Smooth muscle cell (in vitro differentiated cells): ENCODE measurements at regions not wholly inside any gene's neighbourhood (a gene's known extent, or its start where the extent isn't known, plus 50 kb on each side); places are given as distances from the start of the nearest gene placed in this dataset.

ENCODE experiments used
- DNase-seq: peaks from one replicate; lab custom pipeline; 2025; ENCODE audit not compliant: unreplicated experiment; lab: John Stamatoyannopoulos, UW
- H2AFZ ChIP-seq: fragments of 200-600 bp; sonication (generic); 2 replicates; pipeline ENCODE4 v1.6.0; 2016; ENCODE audit warnings: antibody characterized with exemption, low read depth, mild to moderate bottlenecking
- H3F3A ChIP-seq: fragments of 200-600 bp; sonication (generic); 2 replicates; pipeline ENCODE4 v1.6.0; 2017; ENCODE audit warnings: antibody characterized with exemption, low read depth
- H3K27ac ChIP-seq: fragments of 200-600 bp; sonication (generic); 2 replicates; pipeline ENCODE4 v1.5.1; 2016; ENCODE audit warnings: low read depth, mild to moderate bottlenecking
- H3K27me3 ChIP-seq: fragments of 200-600 bp; sonication (generic); 2 replicates; pipeline ENCODE4 v1.6.1; 2016; ENCODE audit warnings: low read depth, mild to moderate bottlenecking
- H3K36me3 ChIP-seq: fragments of 200-600 bp; sonication (generic); 2 replicates; pipeline ENCODE4 v1.5.1; 2016; ENCODE audit warnings: low read depth
- H3K4me1 ChIP-seq: fragments of 200-600 bp; sonication (generic); 2 replicates; pipeline ENCODE4 v1.5.1; 2016; ENCODE audit warnings: low read depth
- H3K4me2 ChIP-seq: fragments of 200-600 bp; sonication (generic); 2 replicates; pipeline ENCODE4 v1.6.0; 2016; ENCODE audit warnings: mild to moderate bottlenecking
- H3K4me3 ChIP-seq: fragments of 200-600 bp; sonication (generic); 2 replicates; pipeline ENCODE4 v1.5.1; 2016; ENCODE audit warnings: mild to moderate bottlenecking
- H3K79me2 ChIP-seq: fragments of 200-600 bp; sonication (generic); 2 replicates; pipeline ENCODE4 v1.6.0; 2016; ENCODE audit warnings: low read depth, mild to moderate bottlenecking
- H3K9ac ChIP-seq: fragments of 200-600 bp; sonication (generic); 2 replicates; pipeline ENCODE4 v1.6.0; 2016; ENCODE audit warnings: low read depth
- H3K9me3 ChIP-seq: fragments of 200-600 bp; sonication (generic); replicated peaks from 2 replicates; pipeline ENCODE4 v1.5.1; 2016; ENCODE audit warnings: low read depth
- H4K20me1 ChIP-seq: fragments of 200-600 bp; sonication (generic); 2 replicates; pipeline ENCODE4 v1.6.0; 2016; ENCODE audit warnings: low read depth
- CTCF ChIP-seq: fragments of 200-600 bp; sonication (generic); IDR thresholded peaks from 2 replicates; pipeline ENCODE4 v1.5.1; 2017; ENCODE audit warnings: borderline replicate concordance, mild to moderate bottlenecking, antibody characterized with exemption; ENCODE audit not compliant: insufficient read depth, poor library complexity, severe bottlenecking
- WGBS: methylation state at CpG from one replicate; pipeline ENCODE4 v1.1.7; 2016; ENCODE audit warnings: low lambda C conversion rate; 5-methylcytosine and 5-hydroxymethylcytosine counted together

- 85% methylated on average over 3 of the region's 3 CpGs for WGBS
- Histone ChIP-seq H3K27ac (no peak overlapping the region), H3F3A (no peaks in the 10 kb centered on the region), H3K4me3 (no peak overlapping the region), H2AFZ (no peak overlapping the region), H3K27me3 (no peaks in the 10 kb centered on the region), H3K79me2 (no peaks in the 10 kb centered on the region), H3K9me3 (no peaks in the 10 kb centered on the region), H3K4me2 (no peak overlapping the region), H3K9ac (no peak overlapping the region), H3K36me3 (no peaks in the 10 kb centered on the region), H3K4me1 (no peaks in the 10 kb centered on the region), H4K20me1 (no peaks in the 10 kb centered on the region)
- no peak for TF ChIP-seq CTCF
- DNase-seq: no peak
These were observed 129.8 kb upstream of the IL12B start for GRCh38 chr5:159459951-159460538.

DNA sequence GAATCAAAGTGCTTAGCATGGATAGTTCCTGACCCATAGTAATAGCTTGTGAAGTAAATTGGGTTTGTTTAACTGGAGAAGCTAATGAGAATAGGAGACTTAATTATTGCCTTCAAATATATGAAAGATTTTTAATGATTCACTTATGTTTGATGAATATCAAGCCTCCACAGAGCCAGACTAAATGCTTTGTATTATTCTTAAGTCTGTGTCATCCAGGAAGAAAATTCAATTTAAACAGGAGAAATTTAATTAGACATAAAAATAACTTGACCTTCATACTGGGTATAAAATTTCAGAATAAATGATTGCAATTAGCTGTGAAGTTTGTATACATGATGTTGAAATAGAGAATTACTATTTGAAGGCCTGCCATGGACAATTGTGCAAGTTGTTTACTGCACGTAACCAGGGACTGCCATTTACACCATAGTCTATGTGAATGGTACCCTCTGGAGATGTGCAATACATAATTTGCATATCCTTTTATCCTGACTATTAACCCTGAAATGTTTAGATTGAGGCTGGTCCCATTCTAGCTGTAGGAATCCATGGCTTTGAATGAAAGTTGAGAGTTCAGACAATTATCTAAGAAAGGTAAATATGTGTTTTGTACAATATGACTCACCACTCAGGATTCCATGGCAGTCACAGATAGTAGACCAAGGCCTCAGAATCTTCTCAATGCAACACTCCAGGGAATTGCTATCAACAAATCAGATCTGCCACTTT is 133.5 kb upstream of the IL12B start:
- no peak for TF ChIP-seq CTCF
- Histone ChIP-seq H3K9ac (no peak overlapping the region), H3F3A (no peaks in the 10 kb centered on the region), H4K20me1 (no peaks in the 10 kb centered on the region), H3K79me2 (no peaks in the 10 kb centered on the region), H3K27me3 (no peaks in the 10 kb centered on the region), H3K27ac (no peak overlapping the region), H3K36me3 (no peaks in the 10 kb centered on the region), H3K4me2 (no peak overlapping the region), H3K4me1 (no peaks in the 10 kb centered on the region), H2AFZ (no peak overlapping the region), H3K4me3 (no peak overlapping the region), H3K9me3 (no peaks in the 10 kb centered on the region)
- 97% methylated on average over 1 of the region's 1 CpG for WGBS
- no peak for DNase-seq

GRCh38 chr5:159465604-159466003 is 135.3 kb upstream of the IL12B start:
- no peak overlapping the region for H2AFZ ChIP-seq
- no peaks in the 10 kb centered on the region for H3K27me3 ChIP-seq
- WGBS: 94% methylated on average over 3 of the region's 3 CpGs
- H3K79me2 ChIP-seq: no peaks in the 10 kb centered on the region
- no peak for DNase-seq
- no peak overlapping the region for H3K4me3 ChIP-seq
- H3K9me3 ChIP-seq: no peaks in the 10 kb centered on the region
- H3K36me3 ChIP-seq: no peaks in the 10 kb centered on the region
- no peaks in the 10 kb centered on the region for H4K20me1 ChIP-seq
- no peaks in the 10 kb centered on the region for H3F3A ChIP-seq
- no peak overlapping the region for H3K9ac ChIP-seq
- no peaks in the 10 kb centered on the region for H3K4me1 ChIP-seq
- H3K4me2 ChIP-seq: no peak overlapping the region
- TF ChIP-seq CTCF: no peak
- H3K27ac ChIP-seq: no peak overlapping the region

DNA sequence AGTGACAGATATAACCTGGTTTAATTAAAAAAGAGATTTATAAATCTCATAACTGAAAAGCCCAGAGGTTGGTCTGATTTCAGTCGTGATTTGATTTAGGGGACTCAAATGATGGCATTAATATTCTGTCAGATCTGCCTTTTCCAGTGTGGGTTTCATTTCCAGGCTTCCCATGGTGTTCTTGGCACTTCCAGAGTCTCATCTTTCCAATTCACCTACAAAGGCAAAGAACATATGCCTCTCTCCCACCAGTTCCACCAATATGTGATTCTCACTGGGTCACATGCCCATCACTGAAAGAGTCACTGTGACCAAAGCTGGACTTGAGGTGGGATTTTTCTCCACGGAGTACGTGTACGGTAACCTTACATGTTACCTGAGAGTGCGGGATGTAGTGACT is 137.4 kb upstream of the IL12B start:
- H3K27ac ChIP-seq: no peak overlapping the region
- TF ChIP-seq CTCF: no peak

More for the DNA sequence above, 137.4 kb upstream of the IL12B start:
- Histone ChIP-seq H2AFZ (no peak overlapping the region), H4K20me1 (no peaks in the 10 kb centered on the region), H3F3A (no peaks in the 10 kb centered on the region), H3K4me1 (no peaks in the 10 kb centered on the region), H3K9me3 (no peaks in the 10 kb centered on the region), H3K4me3 (no peak overlapping the region), H3K9ac (no peak overlapping the region), H3K36me3 (no peaks in the 10 kb centered on the region), H3K27me3 (no peaks in the 10 kb centered on the region), H3K4me2 (no peak overlapping the region), H3K79me2 (no peaks in the 10 kb centered on the region)
- DNase-seq: no peak
- WGBS: 97% methylated on average over 5 of the region's 5 CpGs
